ENCODE measurements at regions not wholly inside any gene's neighbourhood (a gene's known extent, or its start where the extent isn't known, plus 50 kb on each side); places are given as distances from the start of the nearest gene placed in this dataset.

- no peak for ATAC-seq
- no peaks in the 10 kb centered on the region for H3K9me3 ChIP-seq
- TF ChIP-seq CTCF (IDR thresholded peaks at IDR 0.05): no peak
- no peaks in the 10 kb centered on the region for H3K36me3 ChIP-seq (ENCODE audit: low read depth)
- DNase-seq: no peak
- H3K4me3 ChIP-seq: no peak overlapping the region
- intact Hi-C loops (cut with DNase I, micrococcal nuclease): no loop called here
- H3K4me1 ChIP-seq (ENCODE audit: low read depth): no peaks in the 10 kb centered on the region
Measured at GRCh38 chr3:78130741-78131290, 1090.9 kb downstream of the ROBO2 start.

GRCh38 chr3:78134496-78134895 is 1094.6 kb downstream of the ROBO2 start:
- no peaks in the 10 kb centered on the region for H3K36me3 ChIP-seq (ENCODE audit: low read depth)
- ATAC-seq: no peak
- no peaks in the 10 kb centered on the region for H3K4me1 ChIP-seq (ENCODE audit: low read depth)
- intact Hi-C loops (cut with DNase I, micrococcal nuclease): no loop called here
- H3K9me3 ChIP-seq: no peaks in the 10 kb centered on the region
- no peak for TF ChIP-seq CTCF (IDR thresholded peaks at IDR 0.05)
- DNase-seq: no peak
- no peak overlapping the region for H3K4me3 ChIP-seq

- H3K4me3 ChIP-seq: no peak overlapping the region
- TF ChIP-seq CTCF (IDR thresholded peaks at IDR 0.05): no peak
- no peak for ATAC-seq
- H3K9me3 ChIP-seq: peaks cover 3% of the 10 kb centered on the region
- H3K36me3 ChIP-seq (ENCODE audit: low read depth): no peaks in the 10 kb centered on the region
- intact Hi-C loops (cut with DNase I, micrococcal nuclease): no loop called here
- DNase-seq: no peak
- no peaks in the 10 kb centered on the region for H3K4me1 ChIP-seq (ENCODE audit: low read depth)
Measured at GRCh38 chr3:78139166-78139565, 1099.3 kb downstream of the ROBO2 start.

GRCh38 chr3:78140274-78140673 is 1100.4 kb downstream of the ROBO2 start:
- Histone ChIP-seq H3K9me3 (peaks cover 8% of the 10 kb centered on the region), H3K4me3 (no peak overlapping the region), H3K36me3 (ENCODE audit: low read depth) (no peaks in the 10 kb centered on the region), H3K4me1 (ENCODE audit: low read depth) (no peaks in the 10 kb centered on the region)
- TF ChIP-seq CTCF (IDR thresholded peaks at IDR 0.05): no peak
- intact Hi-C loops (cut with DNase I, micrococcal nuclease): no loop called here
- ATAC-seq (no peak), DNase-seq (no peak)

GRCh38 chr3:78140866-78141265 is 1101.0 kb downstream of the ROBO2 start:
- DNase-seq: no peak
- H3K4me3 ChIP-seq: no peak overlapping the region
- intact Hi-C loops (cut with DNase I, micrococcal nuclease): no loop called here
- ATAC-seq: no peak
- no peaks in the 10 kb centered on the region for H3K36me3 ChIP-seq (ENCODE audit: low read depth)
- TF ChIP-seq CTCF (IDR thresholded peaks at IDR 0.05): no peak
- peaks cover 8% of the 10 kb centered on the region for H3K9me3 ChIP-seq
- no peaks in the 10 kb centered on the region for H3K4me1 ChIP-seq (ENCODE audit: low read depth)

- no peak for DNase-seq
- no peaks in the 10 kb centered on the region for H3K36me3 ChIP-seq (ENCODE audit: low read depth)
- H3K4me1 ChIP-seq (ENCODE audit: low read depth): no peaks in the 10 kb centered on the region
- H3K4me3 ChIP-seq: no peak overlapping the region
- no peak for ATAC-seq
- intact Hi-C loops (cut with DNase I, micrococcal nuclease): no loop called here
- peaks cover 8% of the 10 kb centered on the region for H3K9me3 ChIP-seq
- no peak for TF ChIP-seq CTCF (IDR thresholded peaks at IDR 0.05)
Measured at GRCh38 chr3:78141269-78141668, 1101.4 kb downstream of the ROBO2 start.

Data from mucosa of descending colon (tissue), 3 donors.